AG20443 (cell line): ENCODE measurements at regions not wholly inside any gene's neighbourhood (a gene's known extent, or its start where the extent isn't known, plus 50 kb on each side); places are given as distances from the start of the nearest gene placed in this dataset.
"Not testable (repeated sequence)": the region's sequence is repeated elsewhere in the genome, so short reads cannot be mapped to it uniquely, and the experiment has no call there.

Experiments used
- DNase-seq: peaks from one replicate; pipeline ENCODE4 v3.0.0; 2012; ENCODE audit warnings: low spot score, mixed read lengths

GRCh38 chr20:48440916-48441315 lies 386.9 kb downstream of the PREX1 start:
- DNase-seq = no peak

- DNase-seq = not testable (repeated sequence)
Observed at GRCh38 chr20:48440261-48440660, 387.5 kb downstream of the PREX1 start.

DNA sequence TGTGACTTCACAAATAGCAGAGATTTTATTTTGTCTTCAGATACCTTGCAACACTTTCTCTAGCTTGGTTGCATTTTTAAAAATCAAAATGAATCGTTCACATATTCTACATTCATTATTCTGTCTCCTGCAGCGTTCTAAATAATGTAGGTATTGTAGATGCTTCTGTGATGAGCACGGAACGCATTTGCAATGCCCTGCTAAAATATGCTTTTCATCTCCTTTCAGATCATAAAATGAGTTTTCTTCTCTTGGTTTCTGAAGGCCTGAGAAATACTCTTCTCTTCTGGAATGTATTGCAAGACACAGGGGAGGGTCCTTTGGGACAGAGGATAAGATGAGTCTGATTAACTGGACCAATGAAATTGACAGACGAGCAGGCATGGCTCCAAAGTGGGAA lies 390.7 kb downstream of the PREX1 start:
- no peak for DNase-seq

DNA sequence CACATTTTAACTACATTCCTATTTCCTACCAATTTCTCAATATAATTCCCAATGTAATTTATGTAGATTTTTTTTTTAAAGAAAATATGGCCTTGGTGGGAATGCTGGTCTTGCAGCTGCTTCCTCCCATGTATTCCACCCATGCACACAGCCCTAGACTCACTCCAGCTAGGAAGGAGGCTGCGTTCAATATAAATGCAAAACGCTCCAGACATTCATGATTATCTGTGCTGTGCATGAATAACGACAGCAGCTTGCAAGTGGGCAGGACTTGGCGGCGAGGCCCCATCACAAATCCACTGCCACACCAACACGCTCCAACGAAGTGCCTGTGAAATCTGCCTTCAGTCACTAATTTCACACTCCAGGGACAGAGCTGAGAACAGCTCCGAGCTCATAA lies 391.2 kb downstream of the PREX1 start:
- not testable (repeated sequence) for DNase-seq

DNA sequence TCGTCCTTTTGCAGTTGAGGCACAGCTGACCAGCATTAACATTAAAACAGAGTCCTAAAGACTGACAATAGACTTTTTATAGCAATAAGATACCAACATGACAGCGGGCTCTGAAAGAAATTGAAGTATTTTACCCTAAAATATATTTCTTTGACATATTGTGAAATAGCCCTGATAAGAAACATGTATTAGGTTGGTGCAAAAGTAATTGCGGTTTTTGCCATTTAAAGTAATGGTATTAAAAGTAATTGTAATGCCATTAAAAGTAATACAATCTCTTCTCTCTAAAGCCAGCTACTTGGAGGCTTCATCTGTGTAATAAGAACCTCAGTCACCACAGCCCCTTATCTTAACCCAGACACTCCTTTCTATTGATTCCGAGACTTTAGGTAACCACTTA lies 394.6 kb downstream of the PREX1 start:
- no peak for DNase-seq

DNA sequence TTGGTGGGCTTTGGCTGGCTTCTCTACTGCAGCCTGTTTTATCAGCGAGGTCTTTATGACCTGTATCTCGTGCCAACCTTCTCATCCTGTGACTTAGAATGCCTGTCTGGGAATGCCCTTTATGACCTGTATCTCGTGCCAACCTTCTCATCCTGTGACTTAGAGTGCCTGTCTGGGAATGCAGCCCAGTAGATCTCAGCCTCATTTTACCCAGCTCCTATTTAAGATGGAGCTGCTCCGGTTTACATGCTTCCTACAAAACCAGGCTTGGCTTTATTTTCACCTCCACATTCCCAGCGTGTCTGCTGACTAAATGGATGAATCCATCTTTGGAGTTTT lies 395.3 kb downstream of the PREX1 start:
- DNase-seq = no peak

- DNase-seq = no peak
Observed at GRCh38 chr20:48431653-48432493, 395.9 kb downstream of the PREX1 start.

- no peak for DNase-seq
Observed at GRCh38 chr20:48426630-48427029, 401.2 kb downstream of the PREX1 start.

DNA sequence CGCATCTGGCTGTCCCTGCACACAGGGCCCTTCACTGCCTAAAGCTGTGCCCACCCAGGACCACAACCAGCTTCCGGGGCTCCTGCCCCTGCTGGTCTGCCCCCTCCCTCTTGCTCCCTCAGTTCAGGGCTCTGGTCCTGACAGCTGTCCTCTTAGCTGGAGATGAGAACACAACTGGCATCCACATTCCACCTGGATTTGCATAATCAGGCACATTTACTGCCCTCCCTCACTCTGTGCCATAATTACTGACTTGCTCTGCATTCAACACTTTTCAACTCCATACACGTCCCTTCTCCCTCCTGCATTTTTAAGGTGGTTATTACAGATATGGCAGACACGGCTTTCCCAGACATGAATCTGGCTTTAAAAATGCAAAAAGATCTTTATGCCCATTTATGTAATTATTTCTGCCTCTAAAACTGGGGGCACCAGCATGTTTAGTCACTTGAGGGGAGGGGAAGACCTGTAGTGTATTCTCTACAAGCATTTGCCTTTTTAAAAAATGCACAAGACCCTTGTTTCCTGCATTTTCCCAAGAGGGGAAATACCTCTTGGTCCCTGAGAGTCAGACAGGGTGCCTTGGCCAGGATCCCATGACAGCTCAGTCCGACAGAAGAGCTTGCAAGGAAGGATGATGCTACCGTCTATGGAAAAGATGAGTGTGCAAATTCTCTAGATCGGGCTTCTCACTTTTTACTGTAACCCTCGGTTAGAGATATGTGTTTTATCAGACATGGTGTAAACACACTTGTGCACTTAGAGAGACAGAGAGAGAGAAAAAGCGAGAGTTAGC lies 401.8 kb downstream of the PREX1 start:
- DNase-seq = no peak

GRCh38 chr20:48425321-48425720 lies 402.5 kb downstream of the PREX1 start:
- no peak for DNase-seq

- no peak for DNase-seq
Observed at GRCh38 chr20:48422242-48422960, 405.4 kb downstream of the PREX1 start.

GRCh38 chr20:48421547-48421946 lies 406.3 kb downstream of the PREX1 start:
- no peak for DNase-seq

- DNase-seq = no peak
Observed at GRCh38 chr20:48420176-48420575, 407.6 kb downstream of the PREX1 start.

DNA sequence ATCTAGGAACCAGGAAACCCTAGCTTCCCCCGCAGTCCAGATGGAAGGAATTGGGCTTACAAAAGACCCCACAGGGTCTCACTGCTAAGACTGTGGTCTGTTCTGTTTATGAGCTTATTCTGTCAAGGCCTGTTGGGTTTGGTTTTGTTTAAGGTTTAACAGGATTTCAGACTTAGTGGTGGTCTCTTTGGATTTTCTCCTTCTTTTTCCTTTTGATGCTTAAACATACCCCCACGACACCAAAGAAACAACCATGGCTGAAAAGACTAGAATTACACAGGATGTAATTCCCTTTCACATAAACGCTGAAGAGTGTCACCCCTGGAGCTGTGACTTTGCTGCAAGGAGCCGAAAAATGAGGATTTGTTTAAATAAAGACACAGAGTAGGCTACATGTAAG lies 408.6 kb downstream of the PREX1 start:
- DNase-seq = no peak

- no peak for DNase-seq
Observed at GRCh38 chr20:48416002-48416401, 411.8 kb downstream of the PREX1 start.

- DNase-seq = no peak
Observed at GRCh38 chr20:48414786-48415185, 413.0 kb downstream of the PREX1 start.

- no peak for DNase-seq
Observed at GRCh38 chr20:48411919-48412522, 415.8 kb downstream of the PREX1 start.

DNA sequence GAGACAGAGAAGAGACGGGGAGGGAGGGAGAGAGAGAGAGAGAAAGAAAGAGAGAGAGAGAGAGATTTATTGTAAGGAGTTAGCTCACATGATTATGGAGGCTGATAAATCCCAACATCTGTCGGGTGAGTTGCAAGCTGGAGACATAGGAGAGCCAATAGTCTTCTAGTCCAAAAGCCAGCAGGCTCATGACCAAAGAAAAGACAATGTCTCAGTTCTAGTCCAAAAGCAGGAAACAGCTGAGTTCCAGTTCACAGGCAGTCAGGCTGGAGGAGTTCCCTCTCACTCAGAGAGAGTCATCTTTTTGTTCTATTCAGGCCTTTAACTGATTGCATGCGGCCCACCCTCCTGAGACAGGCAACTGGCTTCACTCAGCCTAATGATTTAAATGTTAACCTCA lies 416.6 kb downstream of the PREX1 start:
- no peak for DNase-seq

GRCh38 chr20:48409055-48409615 lies 418.7 kb downstream of the PREX1 start:
- DNase-seq = no peak

DNA sequence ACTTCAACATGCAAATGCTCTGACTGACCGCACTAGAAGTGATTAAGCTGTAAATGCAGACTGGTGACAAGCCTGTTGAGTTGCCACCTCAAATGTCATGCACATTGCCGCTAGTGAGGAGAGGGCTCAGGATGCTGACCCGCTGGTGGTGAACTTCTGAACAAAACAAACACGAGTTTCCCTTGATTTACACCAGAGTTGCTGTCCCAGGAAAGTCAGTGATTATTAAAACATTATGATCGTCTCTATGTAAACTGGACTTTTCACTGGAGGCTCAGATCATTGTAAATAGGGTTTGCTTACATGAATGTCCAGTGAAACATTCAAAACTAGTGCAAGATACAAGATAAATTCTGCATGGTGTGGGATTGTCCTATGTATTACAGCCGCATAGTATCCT lies 420.1 kb downstream of the PREX1 start:
- no peak for DNase-seq

GRCh38 chr20:48406912-48407340 lies 420.9 kb downstream of the PREX1 start:
- DNase-seq = no peak

DNA sequence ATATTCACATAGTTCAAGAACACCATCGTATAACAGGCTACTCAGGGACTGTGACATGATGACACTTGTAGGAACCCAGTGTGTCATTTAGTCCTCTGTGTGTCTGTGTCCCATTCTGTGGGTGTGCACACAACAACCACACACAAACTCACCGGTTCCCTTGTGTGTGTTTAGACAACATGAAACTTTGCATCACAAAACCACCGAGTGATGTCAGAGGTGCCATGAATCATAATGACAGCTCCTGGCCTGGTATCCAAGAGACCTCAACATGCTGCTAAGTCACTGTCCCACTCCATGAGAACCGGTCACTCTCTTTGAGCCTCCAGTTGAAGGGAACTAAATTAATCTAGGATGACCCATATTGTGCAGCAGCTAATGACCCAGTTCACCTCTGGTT lies 421.3 kb downstream of the PREX1 start:
- DNase-seq = no peak
